ENCODE measurements at regions not wholly inside any gene's neighbourhood (a gene's known extent, or its start where the extent isn't known, plus 50 kb on each side); places are given as distances from the start of the nearest gene placed in this dataset.

- DNase-seq (ENCODE audit: low spot score) = no peak
These were observed 132.5 kb upstream of the RFLNA start for GRCh38 chr12:124162151-124163110.

GRCh38 chr12:124165695-124166094, 129.2 kb upstream of the RFLNA start:
- no peak for DNase-seq (ENCODE audit: low spot score)

GRCh38 chr12:124167141-124167540, 127.8 kb upstream of the RFLNA start:
- DNase-seq (ENCODE audit: low spot score) = no peak

- no peak for DNase-seq (ENCODE audit: low spot score)
These were observed 126.7 kb upstream of the RFLNA start for GRCh38 chr12:124168016-124168786.

GRCh38 chr12:124169577-124170284, 125.2 kb upstream of the RFLNA start:
- no peak for DNase-seq (ENCODE audit: low spot score)

GRCh38 chr12:124170760-124171159, 124.1 kb upstream of the RFLNA start:
- no peak for DNase-seq (ENCODE audit: low spot score)

GRCh38 chr12:124171231-124171979, 123.5 kb upstream of the RFLNA start:
- DNase-seq (ENCODE audit: low spot score) = no peak

- no peak for DNase-seq (ENCODE audit: low spot score)
These were observed 122.3 kb upstream of the RFLNA start for GRCh38 chr12:124172636-124173035.

- DNase-seq (ENCODE audit: low spot score) = no peak
These were observed 121.2 kb upstream of the RFLNA start for GRCh38 chr12:124173692-124174091.

- no peak for DNase-seq (ENCODE audit: low spot score)
These were observed 120.2 kb upstream of the RFLNA start for GRCh38 chr12:124174451-124175348.

- DNase-seq (ENCODE audit: low spot score) = no peak
These were observed 119.2 kb upstream of the RFLNA start for GRCh38 chr12:124175704-124176103.

- DNase-seq (ENCODE audit: low spot score) = no peak
These were observed 117.5 kb upstream of the RFLNA start for GRCh38 chr12:124177276-124177950.

- DNase-seq (ENCODE audit: low spot score) = no peak
These were observed 117.0 kb upstream of the RFLNA start for GRCh38 chr12:124177951-124178316.

- no peak for DNase-seq (ENCODE audit: low spot score)
These were observed 114.8 kb upstream of the RFLNA start for GRCh38 chr12:124179936-124180607.

- DNase-seq (ENCODE audit: low spot score) = no peak
These were observed 111.7 kb upstream of the RFLNA start for GRCh38 chr12:124183172-124183571.

GRCh38 chr12:124184456-124184855, 110.4 kb upstream of the RFLNA start:
- DNase-seq (ENCODE audit: low spot score) = no peak

GRCh38 chr12:124185971-124186686, 108.8 kb upstream of the RFLNA start:
- no peak for DNase-seq (ENCODE audit: low spot score)

GRCh38 chr12:124188084-124188483, 106.8 kb upstream of the RFLNA start:
- DNase-seq (ENCODE audit: low spot score) = no peak
